SK-N-MC (cell line): ENCODE measurements at regions not wholly inside any gene's neighbourhood (a gene's known extent, or its start where the extent isn't known, plus 50 kb on each side); places are given as distances from the start of the nearest gene placed in this dataset.

Experiments used
- DNase-seq: peaks from one replicate; pipeline ENCODE4 v3.0.0-alpha.2; 2011; ENCODE audit warnings: low read depth, low spot score
- H3K27ac ChIP-seq: fragments of 200-600 bp; sonication (generic); 2 replicates; pipeline ENCODE4 v1.5.1; 2016; ENCODE audit warnings: mixed run types
- H3K36me3 ChIP-seq: fragments of 200-600 bp; sonication (generic); 2 replicates; pipeline ENCODE4 v1.6.1; 2017; ENCODE audit warnings: antibody characterized with exemption, low read length, mixed read lengths; ENCODE audit not compliant: insufficient read depth
- H3K4me3 ChIP-seq: fragments of 200-600 bp; sonication (generic); 2 replicates; pipeline ENCODE4 v1.5.1; 2016
- H3K9ac ChIP-seq: fragments of 200-600 bp; sonication (generic); 2 replicates; pipeline ENCODE4 v1.8.0; 2017; ENCODE audit warnings: mixed run types, mixed read lengths; ENCODE audit not compliant: insufficient read length
- H3K9me3 ChIP-seq: fragments of 200-600 bp; sonication (generic); 2 replicates; pipeline ENCODE4 v1.6.1; 2017; ENCODE audit warnings: low read depth, mild to moderate bottlenecking, antibody characterized with exemption, low read length, moderate library complexity, mixed read lengths
- EZH2 ChIP-seq: fragments of 200-600 bp; sonication (generic); IDR thresholded peaks from one replicate; pipeline ENCODE4 v1.6.1; 2017; ENCODE audit warnings: antibody characterized with exemption
- FOXP2 ChIP-seq: optimal IDR thresholded peaks from 2 replicates; pipeline ENCODE3; 2011; ENCODE audit warnings: mild to moderate bottlenecking, moderate library complexity; ENCODE audit not compliant: insufficient read depth; ENCODE audit errors: extremely low read length, control extremely low read depth
- POLR2AphosphoS5 ChIP-seq: IDR thresholded peaks from 2 replicates; pipeline ENCODE4 v1.6.1; 2012; ENCODE audit warnings: mild to moderate bottlenecking, low read depth, low read length, borderline replicate concordance

DNA sequence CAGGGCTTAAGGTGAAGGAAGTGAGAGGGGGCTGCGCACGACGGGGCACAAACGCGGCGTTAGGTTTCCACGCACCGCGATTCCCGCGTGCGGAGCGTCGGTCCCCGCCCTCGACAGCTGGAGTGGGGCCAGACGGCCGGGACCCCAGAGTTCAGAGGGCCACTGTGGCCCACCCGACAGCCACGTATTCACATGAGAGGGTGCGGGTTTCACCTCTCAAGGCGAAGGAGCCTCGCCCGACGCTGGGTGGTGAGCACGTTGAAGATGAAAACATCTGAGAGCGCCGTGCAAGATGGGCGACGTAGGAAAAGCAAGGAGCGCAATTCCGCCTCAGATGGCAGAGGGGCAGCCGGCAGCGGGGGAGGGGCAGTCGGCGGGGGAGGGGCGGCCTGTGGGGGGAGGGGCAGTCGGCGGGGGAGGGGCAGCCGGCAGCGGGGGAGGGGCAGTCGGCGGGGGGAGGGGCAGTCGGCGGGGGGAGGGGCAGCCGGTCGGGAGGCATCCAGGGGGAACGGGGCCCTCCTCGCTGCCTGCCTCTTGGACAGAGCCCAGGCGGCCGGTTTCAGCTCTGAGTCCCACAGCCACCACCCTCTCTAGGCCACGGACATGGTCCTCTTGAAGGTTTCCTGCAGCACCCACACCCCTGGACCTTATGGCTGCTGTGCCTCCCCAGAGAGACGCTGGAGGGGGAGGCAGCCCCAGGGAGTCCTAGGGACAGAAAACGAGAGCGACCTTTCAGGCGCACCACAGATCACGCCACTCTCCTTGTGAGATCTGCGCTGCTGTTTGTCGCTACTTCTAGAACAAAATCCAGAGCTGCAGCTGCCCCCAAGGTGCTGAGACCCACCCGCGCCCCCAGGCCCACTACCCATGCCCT, 113.7 kb downstream of the DLL1 start:
- TF ChIP-seq FOXP2 (no peak), EZH2 (no peak), POLR2AphosphoS5 (no peak)
- no peaks in the 10 kb centered on the region for H3K36me3 ChIP-seq
- H3K9ac ChIP-seq = no peak overlapping the region
- no peak overlapping the region for H3K27ac ChIP-seq
- DNase-seq = no peak
- H3K4me3 ChIP-seq = no peak overlapping the region
- H3K9me3 ChIP-seq = no peaks in the 10 kb centered on the region

DNA sequence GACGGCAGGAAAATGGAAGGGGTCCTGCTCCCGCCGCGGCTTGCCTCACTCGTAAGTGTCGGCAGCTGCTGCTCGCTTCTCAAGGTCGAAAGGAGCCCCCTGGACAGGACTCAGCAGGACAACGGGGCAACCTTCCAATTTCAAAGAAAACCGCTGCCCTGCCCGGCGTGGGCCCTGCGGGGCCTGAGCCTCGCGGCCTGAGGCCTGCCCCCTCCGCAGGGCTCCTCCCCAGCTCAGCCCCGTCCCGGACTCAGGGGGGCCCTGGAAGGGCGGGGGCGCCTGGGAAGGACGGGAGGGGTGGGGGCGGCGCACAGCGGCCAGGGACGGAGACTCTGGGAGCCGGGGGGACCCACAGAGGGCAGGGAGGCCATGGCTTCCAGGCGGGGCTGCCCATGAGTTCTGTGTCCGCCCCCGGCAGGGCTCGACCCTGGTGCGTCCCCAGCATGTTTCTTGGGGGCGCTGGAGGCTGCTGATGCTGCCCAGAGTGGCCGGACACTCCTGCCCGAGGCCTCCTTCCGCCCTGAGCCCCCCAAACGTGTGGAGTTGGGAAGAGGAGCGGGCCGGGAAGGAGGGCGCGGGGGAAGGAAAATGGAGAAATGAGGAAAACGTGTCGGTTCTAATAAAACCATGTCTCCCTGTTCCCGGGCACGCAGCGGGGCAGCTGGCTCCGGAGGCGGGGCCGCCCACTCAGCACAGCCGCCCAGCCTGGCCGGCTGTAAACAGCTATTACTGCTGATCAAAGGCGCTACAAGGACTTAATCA, 114.6 kb downstream of the DLL1 start:
- H3K4me3 ChIP-seq = no peak overlapping the region
- no peaks in the 10 kb centered on the region for H3K9me3 ChIP-seq
- H3K27ac ChIP-seq = no peak overlapping the region
- H3K9ac ChIP-seq = no peak overlapping the region
- no peak for DNase-seq
- TF ChIP-seq EZH2 = no peak
- TF ChIP-seq FOXP2 = no peak
- no peak for TF ChIP-seq POLR2AphosphoS5
- no peaks in the 10 kb centered on the region for H3K36me3 ChIP-seq

DNA sequence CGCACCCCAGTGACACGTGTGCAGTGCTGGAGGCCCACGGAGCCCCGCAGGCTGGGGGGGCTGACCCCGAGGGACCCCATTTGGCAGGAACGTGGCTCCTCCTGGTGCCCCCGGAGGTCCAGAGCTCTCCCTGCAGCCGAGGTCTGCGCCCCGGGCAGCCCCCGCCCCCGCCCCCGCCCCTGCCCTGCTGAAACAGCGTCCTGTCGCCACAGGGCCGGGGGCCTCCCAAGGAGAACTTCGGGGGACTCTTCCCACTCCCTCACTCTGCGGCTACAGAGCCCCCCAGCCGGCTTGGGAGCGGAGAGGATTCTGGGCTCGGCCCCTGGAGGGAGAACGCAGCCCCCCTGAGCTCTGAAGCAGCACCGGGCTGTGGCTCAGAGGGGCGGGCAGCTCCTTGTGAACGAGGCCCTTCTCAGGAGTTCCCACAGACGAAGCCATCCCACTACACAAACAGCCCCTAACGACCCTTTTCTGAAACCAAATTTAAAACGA, 115.2 kb downstream of the DLL1 start:
- TF ChIP-seq FOXP2 (no peak), POLR2AphosphoS5 (no peak), EZH2 (no peak)
- DNase-seq = no peak
- no peak overlapping the region for H3K9ac ChIP-seq
- no peak overlapping the region for H3K27ac ChIP-seq
- no peaks in the 10 kb centered on the region for H3K36me3 ChIP-seq
- H3K9me3 ChIP-seq = no peaks in the 10 kb centered on the region
- H3K4me3 ChIP-seq = no peak overlapping the region

DNA sequence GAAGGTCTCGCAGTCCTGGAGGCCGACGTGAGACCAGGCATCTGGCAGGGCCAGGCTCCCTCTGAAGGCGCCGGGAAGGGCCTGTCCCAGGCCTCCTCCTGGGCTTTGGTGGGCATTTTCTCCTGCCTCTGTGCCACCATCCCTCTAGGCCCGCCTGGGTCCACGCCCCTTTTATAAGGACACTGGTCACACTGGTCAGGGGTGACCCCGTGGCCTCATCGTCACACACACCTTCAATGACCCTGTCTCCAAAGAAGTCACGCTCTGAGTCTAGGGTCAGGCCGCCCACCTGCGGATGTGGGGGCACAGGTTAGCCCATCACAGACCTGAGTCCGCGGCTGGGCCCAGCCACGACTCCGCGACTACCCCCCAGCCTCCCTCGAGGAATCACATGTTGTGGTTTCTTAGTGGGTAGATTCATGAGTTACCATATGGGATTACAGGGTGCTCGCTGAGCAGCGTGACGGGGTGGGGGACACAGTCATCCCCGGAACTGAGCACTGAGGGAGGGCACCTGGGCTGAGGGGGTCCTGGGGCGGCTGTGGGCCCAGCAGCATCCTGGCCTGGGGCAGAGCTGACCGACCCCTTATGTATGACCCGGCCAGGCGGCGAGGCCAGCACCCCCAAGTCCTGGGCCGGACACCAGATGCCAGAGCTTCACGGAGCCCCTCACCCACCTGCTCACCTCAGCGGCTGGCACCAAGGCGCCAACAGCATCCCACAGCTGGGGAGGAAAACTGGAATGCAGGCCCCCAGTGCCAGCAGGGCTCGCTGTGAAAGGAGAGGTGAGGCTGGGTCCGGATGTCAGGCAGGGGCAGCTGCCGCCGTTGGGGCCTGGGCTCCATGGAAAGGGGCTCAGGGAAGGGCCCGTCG, 115.9 kb downstream of the DLL1 start:
- no peaks in the 10 kb centered on the region for H3K9me3 ChIP-seq
- no peak overlapping the region for H3K4me3 ChIP-seq
- TF ChIP-seq FOXP2 (no peak), POLR2AphosphoS5 (no peak), EZH2 (no peak)
- H3K27ac ChIP-seq = no peak overlapping the region
- H3K36me3 ChIP-seq = no peaks in the 10 kb centered on the region
- H3K9ac ChIP-seq = no peak overlapping the region
- DNase-seq = no peak

DNA sequence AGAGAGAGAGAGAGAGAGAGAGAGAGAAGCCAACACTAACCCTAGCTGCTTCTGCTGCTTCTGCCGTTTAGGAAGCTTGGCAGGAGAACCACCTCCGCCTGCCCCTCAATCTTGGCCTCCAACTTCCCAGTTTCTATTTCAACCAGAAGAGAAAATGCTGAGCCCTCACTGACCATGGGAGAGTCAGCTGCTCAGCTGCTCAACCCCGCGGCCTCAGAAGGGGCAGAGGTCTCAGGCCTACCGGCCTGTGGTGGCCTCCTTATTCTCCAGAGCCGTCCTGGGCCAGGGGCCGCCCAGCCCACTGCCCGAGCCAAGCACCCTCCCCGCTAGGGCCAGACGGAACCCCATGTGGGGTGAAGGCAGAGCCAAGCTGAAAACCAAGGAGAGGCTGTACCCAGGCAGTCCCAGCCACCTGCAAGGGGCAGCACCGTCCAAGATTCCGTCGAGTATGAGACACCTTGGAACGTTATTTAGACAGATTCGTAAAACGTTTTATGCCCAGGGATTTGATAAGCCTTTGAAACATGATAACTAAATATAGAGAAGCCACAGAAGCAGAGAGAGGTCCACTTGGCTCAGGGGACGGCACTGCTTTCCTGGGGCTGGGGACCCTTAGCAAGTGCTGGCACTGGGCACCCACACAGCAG, 116.6 kb downstream of the DLL1 start:
- H3K9me3 ChIP-seq = no peaks in the 10 kb centered on the region

DNA sequence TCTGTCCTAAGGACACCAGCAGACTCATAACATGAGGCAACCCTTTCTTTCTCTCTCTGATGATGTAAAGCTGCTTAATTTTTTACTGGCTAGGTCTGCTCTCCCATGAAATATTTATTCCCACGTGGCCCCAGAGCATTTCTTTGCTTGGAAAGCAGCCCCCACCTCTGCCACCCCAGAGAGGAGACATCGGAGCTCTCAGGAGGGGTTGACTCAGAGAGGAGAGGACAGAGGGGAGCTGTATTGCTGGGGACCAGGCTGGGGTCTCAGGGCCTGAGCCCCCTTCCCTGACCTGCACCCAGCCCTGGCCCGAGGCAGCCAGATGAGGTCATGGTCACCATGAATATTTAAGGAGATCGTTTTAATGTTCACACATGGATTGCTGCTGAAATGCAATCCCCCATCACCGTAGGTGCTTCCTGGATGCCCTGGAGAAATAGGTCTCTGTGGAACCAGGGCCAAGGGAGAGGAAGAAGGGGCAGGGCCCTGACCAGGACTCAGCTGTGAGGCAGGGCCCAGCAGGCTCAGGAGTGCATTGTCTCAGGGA, 117.5 kb downstream of the DLL1 start:
- no peaks in the 10 kb centered on the region for H3K9me3 ChIP-seq
- TF ChIP-seq POLR2AphosphoS5 (no peak), EZH2 (no peak), FOXP2 (no peak)

More for the DNA sequence above, 116.6 kb downstream of the DLL1 start:
- DNase-seq = no peak
- Histone ChIP-seq H3K4me3 (no peak overlapping the region), H3K27ac (no peak overlapping the region), H3K9ac (no peak overlapping the region), H3K36me3 (no peaks in the 10 kb centered on the region)
- TF ChIP-seq EZH2 = no peak
- TF ChIP-seq POLR2AphosphoS5 = no peak
- no peak for TF ChIP-seq FOXP2

DNA sequence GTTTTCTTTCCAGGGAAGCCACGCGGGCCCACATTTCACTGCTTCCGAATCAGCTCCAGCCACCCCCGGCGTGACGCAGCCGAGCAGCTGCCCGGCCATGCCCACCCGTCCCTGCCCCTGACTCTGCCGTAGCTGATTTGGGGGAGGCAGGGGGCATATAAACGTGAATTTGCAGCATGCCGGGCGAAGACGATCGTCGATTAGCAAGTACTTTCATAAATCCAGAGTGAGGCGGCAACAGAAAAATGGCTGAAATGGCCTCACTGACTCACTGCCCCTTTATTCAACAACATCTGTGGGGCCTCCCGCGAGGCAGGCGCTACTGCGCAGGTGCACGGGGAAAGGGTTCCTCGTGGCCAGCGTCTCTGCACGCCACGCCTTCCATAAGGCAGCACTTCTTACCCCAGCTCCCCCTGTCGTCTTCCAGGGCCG, 118.0 kb downstream of the DLL1 start:
- Histone ChIP-seq H3K36me3 (no peaks in the 10 kb centered on the region), H3K27ac (no peak overlapping the region), H3K4me3 (no peak overlapping the region), H3K9ac (no peak overlapping the region), H3K9me3 (no peaks in the 10 kb centered on the region)
- no peak for DNase-seq
- TF ChIP-seq EZH2 = no peak
- TF ChIP-seq FOXP2 = no peak
- no peak for TF ChIP-seq POLR2AphosphoS5

More for the DNA sequence above, 117.5 kb downstream of the DLL1 start:
- H3K36me3 ChIP-seq = no peaks in the 10 kb centered on the region
- DNase-seq = no peak
- H3K27ac ChIP-seq = no peak overlapping the region
- H3K4me3 ChIP-seq = no peak overlapping the region
- no peak overlapping the region for H3K9ac ChIP-seq
